Stomach (tissue), 4 donors: ENCODE measurements at regions not wholly inside any gene's neighbourhood (a gene's known extent, or its start where the extent isn't known, plus 50 kb on each side); places are given as distances from the start of the nearest gene placed in this dataset.

Source experiments
- EP300 ChIP-seq: sonication (generic); formaldehyde crosslinking; IDR thresholded peaks from one replicate; pipeline ENCODE4 v1.6.1; 2017; ENCODE audit warnings: antibody characterized with exemption
- POLR2A ChIP-seq, 4 donors: fragments of 450-650 bp; IDR thresholded peaks; one replicate each; pipeline ENCODE4 v1.6.1; 2016; ENCODE audit warnings: antibody characterized with exemption in 4 of 4, control low read depth in 2 of 4, mild to moderate bottlenecking in 1 of 4, moderate library complexity in 1 of 4
- POLR2AphosphoS5 ChIP-seq, 3 donors: sonication (generic); formaldehyde crosslinking; IDR thresholded peaks; one replicate each; pipeline ENCODE4 v1.6.1; 2016; ENCODE audit warnings: antibody characterized with exemption in 3 of 3
- TF ChIP-seq, protein P1 (sequence below), 7 experiments: fragments of 450-650 bp in 4 of 7; fragments of 200-600 bp in 3 of 7; sonication (generic) in 3 of 7; IDR thresholded peaks; one replicate each; pipeline ENCODE4 v1.5.1; 2016 to 2019; ENCODE audit warnings: antibody characterized with exemption in 7 of 7, control low read depth in 2 of 7, mild to moderate bottlenecking in 1 of 7

DNA sequence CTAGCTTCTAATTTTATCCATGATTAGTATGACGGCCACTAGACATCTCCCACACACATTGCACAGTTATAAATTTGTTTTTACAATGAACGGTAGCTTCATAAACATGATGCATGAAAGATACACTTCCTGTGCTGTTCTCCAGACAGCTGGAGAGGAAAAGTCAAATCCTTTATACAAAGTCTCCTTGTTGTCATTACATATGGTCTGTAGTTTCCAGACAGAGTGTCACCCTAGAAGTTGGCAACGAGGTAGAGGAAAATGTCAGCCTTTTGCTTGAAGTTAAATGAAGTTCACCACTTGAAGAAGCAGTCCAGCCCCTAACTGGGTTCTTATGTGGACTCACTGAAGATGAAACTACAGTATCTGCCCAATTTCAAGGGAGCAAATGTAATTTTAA lies 253.0 kb upstream of the P2RY1 start:
- TF ChIP-seq POLR2AphosphoS5 (IDR thresholded peaks at IDR 0.05): no peak
- TF ChIP-seq, protein P1, sequence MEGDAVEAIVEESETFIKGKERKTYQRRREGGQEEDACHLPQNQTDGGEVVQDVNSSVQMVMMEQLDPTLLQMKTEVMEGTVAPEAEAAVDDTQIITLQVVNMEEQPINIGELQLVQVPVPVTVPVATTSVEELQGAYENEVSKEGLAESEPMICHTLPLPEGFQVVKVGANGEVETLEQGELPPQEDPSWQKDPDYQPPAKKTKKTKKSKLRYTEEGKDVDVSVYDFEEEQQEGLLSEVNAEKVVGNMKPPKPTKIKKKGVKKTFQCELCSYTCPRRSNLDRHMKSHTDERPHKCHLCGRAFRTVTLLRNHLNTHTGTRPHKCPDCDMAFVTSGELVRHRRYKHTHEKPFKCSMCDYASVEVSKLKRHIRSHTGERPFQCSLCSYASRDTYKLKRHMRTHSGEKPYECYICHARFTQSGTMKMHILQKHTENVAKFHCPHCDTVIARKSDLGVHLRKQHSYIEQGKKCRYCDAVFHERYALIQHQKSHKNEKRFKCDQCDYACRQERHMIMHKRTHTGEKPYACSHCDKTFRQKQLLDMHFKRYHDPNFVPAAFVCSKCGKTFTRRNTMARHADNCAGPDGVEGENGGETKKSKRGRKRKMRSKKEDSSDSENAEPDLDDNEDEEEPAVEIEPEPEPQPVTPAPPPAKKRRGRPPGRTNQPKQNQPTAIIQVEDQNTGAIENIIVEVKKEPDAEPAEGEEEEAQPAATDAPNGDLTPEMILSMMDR (IDR thresholded peaks at IDR 0.05): no peak
- TF ChIP-seq POLR2A (IDR thresholded peaks at IDR 0.05): no peak
- TF ChIP-seq EP300: no peak
